ENCODE measurements at regions not wholly inside any gene's neighbourhood (a gene's known extent, or its start where the extent isn't known, plus 50 kb on each side); places are given as distances from the start of the nearest gene placed in this dataset.
"Not testable (repeated sequence)": the region's sequence is repeated elsewhere in the genome, so short reads cannot be mapped to it uniquely, and the experiment has no call there.

GRCh38 chr11:79610139-79610538, 169.3 kb upstream of the TENM4 start:
- Mint-ChIP-seq H3K27ac (no peak overlapping the region), H3K4me1 (ENCODE audit: low read depth) (no peaks in the 10 kb centered on the region), H3K9me3 (ENCODE audit: low read depth) (no peaks in the 10 kb centered on the region), H3K27me3 (peaks cover 14% of the 10 kb centered on the region), H3K4me3 (ENCODE audit: low read depth) (no peak overlapping the region), H3K36me3 (ENCODE audit: insufficient read depth) (no peaks in the 10 kb centered on the region)
- TF ChIP-seq, protein P1, sequence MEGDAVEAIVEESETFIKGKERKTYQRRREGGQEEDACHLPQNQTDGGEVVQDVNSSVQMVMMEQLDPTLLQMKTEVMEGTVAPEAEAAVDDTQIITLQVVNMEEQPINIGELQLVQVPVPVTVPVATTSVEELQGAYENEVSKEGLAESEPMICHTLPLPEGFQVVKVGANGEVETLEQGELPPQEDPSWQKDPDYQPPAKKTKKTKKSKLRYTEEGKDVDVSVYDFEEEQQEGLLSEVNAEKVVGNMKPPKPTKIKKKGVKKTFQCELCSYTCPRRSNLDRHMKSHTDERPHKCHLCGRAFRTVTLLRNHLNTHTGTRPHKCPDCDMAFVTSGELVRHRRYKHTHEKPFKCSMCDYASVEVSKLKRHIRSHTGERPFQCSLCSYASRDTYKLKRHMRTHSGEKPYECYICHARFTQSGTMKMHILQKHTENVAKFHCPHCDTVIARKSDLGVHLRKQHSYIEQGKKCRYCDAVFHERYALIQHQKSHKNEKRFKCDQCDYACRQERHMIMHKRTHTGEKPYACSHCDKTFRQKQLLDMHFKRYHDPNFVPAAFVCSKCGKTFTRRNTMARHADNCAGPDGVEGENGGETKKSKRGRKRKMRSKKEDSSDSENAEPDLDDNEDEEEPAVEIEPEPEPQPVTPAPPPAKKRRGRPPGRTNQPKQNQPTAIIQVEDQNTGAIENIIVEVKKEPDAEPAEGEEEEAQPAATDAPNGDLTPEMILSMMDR (IDR thresholded peaks at IDR 0.05; ENCODE audit: unreplicated experiment): no peak
- DNase-seq (ENCODE audit: low spot score, unreplicated experiment): no peak

DNA sequence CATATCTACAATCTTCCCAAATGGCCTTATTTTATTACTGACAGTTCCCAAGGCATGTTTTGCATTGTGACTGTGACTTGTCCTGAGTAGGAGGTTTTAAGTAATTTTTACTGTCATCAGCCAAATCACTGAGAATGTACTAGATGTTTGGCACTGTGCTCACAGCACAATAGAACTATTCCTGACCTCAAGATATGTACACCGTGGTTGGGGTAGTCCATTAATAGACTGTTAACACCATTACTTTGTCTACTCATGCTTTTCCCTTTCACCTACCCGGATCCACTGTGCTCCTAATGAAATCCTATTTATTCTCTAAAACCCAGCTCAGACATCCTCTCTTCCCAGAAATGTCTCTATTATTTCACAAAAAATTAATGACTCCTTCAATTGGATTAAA, 168.7 kb upstream of the TENM4 start:
- DNase-seq (ENCODE audit: low spot score, unreplicated experiment): no peak
- Mint-ChIP-seq H3K4me3 (ENCODE audit: low read depth) (no peak overlapping the region), H3K27me3 (peaks cover 10% of the 10 kb centered on the region), H3K4me1 (ENCODE audit: low read depth) (no peaks in the 10 kb centered on the region), H3K9me3 (ENCODE audit: low read depth) (no peaks in the 10 kb centered on the region), H3K36me3 (ENCODE audit: insufficient read depth) (no peaks in the 10 kb centered on the region), H3K27ac (no peak overlapping the region)
- TF ChIP-seq, protein P1 (IDR thresholded peaks at IDR 0.05; ENCODE audit: unreplicated experiment): no peak

DNA sequence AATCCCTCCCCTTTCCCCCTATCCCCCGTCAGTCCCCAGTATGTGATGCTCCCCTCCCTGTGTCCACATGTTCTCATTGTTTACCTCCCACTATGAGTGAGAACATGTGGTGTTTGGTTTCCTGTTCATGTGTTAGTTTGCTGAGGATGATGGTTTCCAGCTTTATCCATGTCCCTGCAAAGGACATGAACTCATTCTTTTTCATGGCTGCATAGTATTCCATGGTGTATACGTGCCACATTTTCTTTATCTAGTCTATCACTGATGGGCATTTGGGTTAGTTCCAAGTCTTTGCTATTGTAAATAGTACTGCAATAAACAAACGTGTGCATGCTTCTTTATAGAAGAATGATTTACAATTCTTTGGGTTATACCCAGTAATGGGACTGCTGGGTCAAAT, 165.6 kb upstream of the TENM4 start:
- not testable (repeated sequence) for H3K27ac Mint-ChIP-seq; DNase-seq (ENCODE audit: low spot score, unreplicated experiment); H3K4me1 Mint-ChIP-seq (ENCODE audit: low read depth); H3K4me3 Mint-ChIP-seq (ENCODE audit: low read depth); H3K27me3 Mint-ChIP-seq; H3K9me3 Mint-ChIP-seq (ENCODE audit: low read depth); H3K36me3 Mint-ChIP-seq (ENCODE audit: insufficient read depth)

GRCh38 chr11:79600711-79601110, 159.9 kb upstream of the TENM4 start:
- no peaks in the 10 kb centered on the region for H3K36me3 Mint-ChIP-seq (ENCODE audit: insufficient read depth)
- H3K9me3 Mint-ChIP-seq (ENCODE audit: low read depth): no peaks in the 10 kb centered on the region
- no peak for DNase-seq (ENCODE audit: low spot score, unreplicated experiment)
- H3K4me1 Mint-ChIP-seq (ENCODE audit: low read depth): peaks cover 2% of the 10 kb centered on the region
- no peaks in the 10 kb centered on the region for H3K27me3 Mint-ChIP-seq
- H3K4me3 Mint-ChIP-seq (ENCODE audit: low read depth): no peak overlapping the region
- TF ChIP-seq, protein P1 (IDR thresholded peaks at IDR 0.05; ENCODE audit: unreplicated experiment): no peak
- H3K27ac Mint-ChIP-seq: no peak overlapping the region

DNA sequence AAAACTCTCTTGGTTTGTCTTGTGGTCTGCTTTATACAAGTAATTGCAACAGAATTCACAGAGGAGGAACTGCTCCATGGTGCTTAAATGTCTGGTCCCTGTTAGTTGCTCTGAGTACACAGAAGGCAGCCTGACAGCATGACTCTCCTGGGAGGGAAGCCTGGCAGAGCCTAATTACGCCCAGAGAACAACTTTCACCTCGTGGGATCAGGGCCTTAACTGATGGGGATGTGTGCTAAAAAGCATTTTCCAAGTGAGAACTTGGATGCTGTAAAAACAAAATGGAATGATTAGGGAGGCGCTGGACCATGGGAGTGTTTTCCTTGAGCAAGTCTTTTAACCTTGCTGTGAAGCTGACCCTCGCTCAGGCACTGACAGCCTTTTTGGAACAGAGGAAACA, 154.0 kb upstream of the TENM4 start:
- H3K27me3 Mint-ChIP-seq: peaks cover 5% of the 10 kb centered on the region
- peaks cover 4% of the 10 kb centered on the region for H3K4me1 Mint-ChIP-seq (ENCODE audit: low read depth)
- no peaks in the 10 kb centered on the region for H3K36me3 Mint-ChIP-seq (ENCODE audit: insufficient read depth)
- no peak overlapping the region for H3K27ac Mint-ChIP-seq
- H3K9me3 Mint-ChIP-seq (ENCODE audit: low read depth): peaks cover 3% of the 10 kb centered on the region
- DNase-seq (ENCODE audit: low spot score, unreplicated experiment): no peak
- no peak overlapping the region for H3K4me3 Mint-ChIP-seq (ENCODE audit: low read depth)
- TF ChIP-seq, protein P1 (IDR thresholded peaks at IDR 0.05; ENCODE audit: unreplicated experiment): no peak

GRCh38 chr11:79592824-79593223, 152.0 kb upstream of the TENM4 start:
- TF ChIP-seq, protein P1 (IDR thresholded peaks at IDR 0.05; ENCODE audit: unreplicated experiment): no peak
- Mint-ChIP-seq H3K36me3 (ENCODE audit: insufficient read depth) (no peaks in the 10 kb centered on the region), H3K4me1 (ENCODE audit: low read depth) (peaks cover 4% of the 10 kb centered on the region), H3K4me3 (ENCODE audit: low read depth) (no peak overlapping the region), H3K27me3 (peaks cover 10% of the 10 kb centered on the region), H3K27ac (no peak overlapping the region), H3K9me3 (ENCODE audit: low read depth) (peaks cover 10% of the 10 kb centered on the region)
- DNase-seq (ENCODE audit: low spot score, unreplicated experiment): no peak

Data from progenitor cell of endocrine pancreas (in vitro differentiated cells).